ENCODE measurements at regions not wholly inside any gene's neighbourhood (a gene's known extent, or its start where the extent isn't known, plus 50 kb on each side); places are given as distances from the start of the nearest gene placed in this dataset.

DNA sequence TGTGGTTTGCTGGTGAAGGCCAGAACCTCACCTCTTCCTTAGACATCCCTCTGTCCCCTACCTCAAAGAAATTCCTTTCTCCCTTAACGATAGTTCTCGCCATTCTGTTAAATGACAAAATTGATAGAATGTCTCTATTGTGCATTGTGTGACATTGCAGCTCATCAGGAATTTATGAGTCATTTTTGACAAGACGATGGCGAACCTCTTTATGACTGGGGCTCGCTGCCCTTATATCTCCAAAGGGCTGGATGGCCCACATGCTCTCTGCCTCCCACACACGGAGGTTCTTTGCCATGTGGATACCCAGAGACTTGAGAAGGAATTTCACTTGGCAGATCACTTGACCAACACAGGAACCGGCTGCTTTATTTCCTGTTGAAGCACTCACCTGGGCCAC, 66.8 kb upstream of the RPS6KA2 start:
- Histone ChIP-seq H3K9me3 (no peaks in the 10 kb centered on the region), H3K27me3 (peaks cover 11% of the 10 kb centered on the region), H3K27ac (no peak overlapping the region), H3K36me3 (no peaks in the 10 kb centered on the region), H3K4me3 (no peak overlapping the region), H3K4me1 (peaks cover 6% of the 10 kb centered on the region)
- no peak for DNase-seq (ENCODE audit: low spot score in 2 of 2)
- 76% methylated on average over 7 of the region's 7 CpGs for WGBS
- no peak for TF ChIP-seq POLR2AphosphoS5 (IDR thresholded peaks at IDR 0.05)
- no peak for TF ChIP-seq EP300 (IDR thresholded peaks at IDR 0.05)
- TF ChIP-seq, protein P1, sequence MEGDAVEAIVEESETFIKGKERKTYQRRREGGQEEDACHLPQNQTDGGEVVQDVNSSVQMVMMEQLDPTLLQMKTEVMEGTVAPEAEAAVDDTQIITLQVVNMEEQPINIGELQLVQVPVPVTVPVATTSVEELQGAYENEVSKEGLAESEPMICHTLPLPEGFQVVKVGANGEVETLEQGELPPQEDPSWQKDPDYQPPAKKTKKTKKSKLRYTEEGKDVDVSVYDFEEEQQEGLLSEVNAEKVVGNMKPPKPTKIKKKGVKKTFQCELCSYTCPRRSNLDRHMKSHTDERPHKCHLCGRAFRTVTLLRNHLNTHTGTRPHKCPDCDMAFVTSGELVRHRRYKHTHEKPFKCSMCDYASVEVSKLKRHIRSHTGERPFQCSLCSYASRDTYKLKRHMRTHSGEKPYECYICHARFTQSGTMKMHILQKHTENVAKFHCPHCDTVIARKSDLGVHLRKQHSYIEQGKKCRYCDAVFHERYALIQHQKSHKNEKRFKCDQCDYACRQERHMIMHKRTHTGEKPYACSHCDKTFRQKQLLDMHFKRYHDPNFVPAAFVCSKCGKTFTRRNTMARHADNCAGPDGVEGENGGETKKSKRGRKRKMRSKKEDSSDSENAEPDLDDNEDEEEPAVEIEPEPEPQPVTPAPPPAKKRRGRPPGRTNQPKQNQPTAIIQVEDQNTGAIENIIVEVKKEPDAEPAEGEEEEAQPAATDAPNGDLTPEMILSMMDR (IDR thresholded peaks at IDR 0.05), result no peak
- TF ChIP-seq POLR2A (IDR thresholded peaks at IDR 0.05), result no peak

DNA sequence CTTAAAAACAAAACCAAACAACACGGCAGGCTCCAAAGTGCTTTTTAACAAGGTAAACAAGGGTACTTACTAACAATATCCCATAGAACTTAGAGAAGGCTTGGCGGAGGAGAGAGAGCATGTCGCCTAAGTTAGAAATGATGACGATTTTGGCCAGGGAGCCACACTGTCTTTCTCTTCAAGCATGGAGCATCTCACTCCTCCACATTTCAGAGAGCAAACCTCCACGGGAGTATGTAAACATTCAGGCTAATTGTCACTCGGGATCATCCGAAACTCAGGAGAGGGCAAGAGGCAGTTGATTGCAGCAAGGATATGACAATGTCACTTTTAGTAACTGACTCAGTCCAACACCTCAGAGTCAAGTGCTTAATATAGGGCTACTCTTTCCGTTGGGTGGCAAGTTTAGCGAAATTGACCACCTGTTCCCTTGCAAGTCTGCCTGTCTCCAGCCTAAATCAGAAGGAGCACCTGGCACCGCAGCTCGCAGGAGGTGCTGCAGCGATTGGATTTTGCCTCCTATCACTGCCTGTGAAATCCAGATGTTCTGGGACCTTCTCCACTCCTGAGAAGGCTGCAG, 65.8 kb upstream of the RPS6KA2 start:
- TF ChIP-seq, protein P1 (IDR thresholded peaks at IDR 0.05), result no peak
- TF ChIP-seq POLR2A (IDR thresholded peaks at IDR 0.05) (no peak), EP300 (IDR thresholded peaks at IDR 0.05) (no peak), POLR2AphosphoS5 (IDR thresholded peaks at IDR 0.05) (no peak)
- Histone ChIP-seq H3K4me3 (no peak overlapping the region), H3K27ac (no peak overlapping the region), H3K36me3 (no peaks in the 10 kb centered on the region), H3K4me1 (peaks cover 6% of the 10 kb centered on the region), H3K27me3 (peaks cover 8% of the 10 kb centered on the region), H3K9me3 (no peaks in the 10 kb centered on the region)
- WGBS, result 92% methylated on average over 12 of the region's 12 CpGs
- no peak for DNase-seq (ENCODE audit: low spot score in 2 of 2)

DNA sequence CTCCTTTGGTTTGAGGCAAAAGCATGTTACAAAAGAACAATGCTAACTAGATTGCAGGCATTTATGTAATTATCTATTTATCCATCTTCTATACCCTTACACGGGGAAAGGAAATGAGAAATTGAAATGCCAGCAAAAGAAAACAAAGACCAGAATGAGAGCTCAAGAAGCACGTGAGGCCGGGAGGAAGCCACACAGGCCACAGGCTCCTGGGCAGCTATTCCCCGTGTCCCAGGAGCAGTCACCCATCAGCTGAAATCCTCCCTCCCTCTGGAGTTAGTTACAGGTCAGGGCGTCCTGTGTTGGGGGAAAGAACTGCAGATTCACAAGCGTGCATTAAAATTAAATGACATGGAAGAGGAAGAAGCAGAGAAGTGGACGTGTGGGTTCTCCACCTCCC, 64.7 kb upstream of the RPS6KA2 start:
- Histone ChIP-seq H3K27me3 (peaks cover 6% of the 10 kb centered on the region), H3K4me3 (no peak overlapping the region), H3K36me3 (no peaks in the 10 kb centered on the region), H3K4me1 (peaks cover 6% of the 10 kb centered on the region), H3K27ac (no peak overlapping the region), H3K9me3 (no peaks in the 10 kb centered on the region)
- no peak for DNase-seq (ENCODE audit: low spot score in 2 of 2)
- TF ChIP-seq EP300 (IDR thresholded peaks at IDR 0.05) (no peak), POLR2A (IDR thresholded peaks at IDR 0.05) (no peak), POLR2AphosphoS5 (IDR thresholded peaks at IDR 0.05) (no peak)
- TF ChIP-seq, protein P1 (IDR thresholded peaks at IDR 0.05), result no peak
- 53% methylated on average over 7 of the region's 7 CpGs for WGBS

DNA sequence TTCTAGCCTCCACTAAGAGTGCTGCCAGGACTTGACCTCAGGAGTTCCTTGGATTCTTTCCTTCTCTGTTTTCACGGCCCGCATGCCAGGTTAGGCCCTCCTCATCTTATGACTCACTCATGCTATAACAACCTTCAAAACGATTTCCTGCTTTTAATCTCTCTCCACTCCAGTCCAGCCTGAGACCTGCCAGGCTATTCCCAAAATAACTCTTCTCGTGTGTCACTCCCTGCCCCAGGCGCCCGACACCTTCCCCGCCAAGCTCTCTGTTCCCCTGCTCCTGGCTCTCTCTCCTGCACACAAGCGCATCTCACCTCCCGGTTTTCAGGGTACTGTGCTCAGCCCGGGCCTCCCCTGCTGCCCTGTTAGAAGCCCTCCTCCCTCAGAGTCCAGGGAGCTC, 64.1 kb upstream of the RPS6KA2 start:
- no peaks in the 10 kb centered on the region for H3K36me3 ChIP-seq
- WGBS, result 41% methylated on average over 10 of the region's 10 CpGs
- H3K27ac ChIP-seq, result no peak overlapping the region
- no peak for DNase-seq (ENCODE audit: low spot score in 2 of 2)
- TF ChIP-seq, protein P1 (IDR thresholded peaks at IDR 0.05), result no peak
- TF ChIP-seq EP300 (IDR thresholded peaks at IDR 0.05) (no peak), POLR2A (IDR thresholded peaks at IDR 0.05) (no peak), POLR2AphosphoS5 (IDR thresholded peaks at IDR 0.05) (no peak)
- peaks cover 6% of the 10 kb centered on the region for H3K4me1 ChIP-seq
- H3K27me3 ChIP-seq, result peaks cover 6% of the 10 kb centered on the region
- no peak overlapping the region for H3K4me3 ChIP-seq
- no peaks in the 10 kb centered on the region for H3K9me3 ChIP-seq

DNA sequence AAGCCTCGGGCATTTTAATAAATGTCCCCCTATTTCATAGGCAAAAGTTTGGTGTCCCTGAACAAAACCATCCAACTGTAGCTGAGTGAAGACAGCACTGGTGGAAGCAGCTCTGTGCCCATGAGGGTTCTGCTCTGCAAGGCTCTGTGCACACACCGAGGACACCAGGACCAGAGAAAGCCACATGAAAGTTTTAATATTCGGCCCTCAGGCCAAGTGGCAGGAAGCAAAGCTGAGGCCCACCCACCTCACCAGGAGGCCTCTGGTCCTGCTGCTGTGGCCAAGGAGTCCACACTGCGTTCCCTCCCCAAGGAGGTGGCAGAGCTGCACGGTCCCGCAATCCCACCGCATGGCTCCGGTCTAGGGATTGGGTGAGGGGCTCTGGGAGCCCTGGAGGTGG, 62.6 kb upstream of the RPS6KA2 start:
- TF ChIP-seq, protein P1 (IDR thresholded peaks at IDR 0.05), result no peak
- TF ChIP-seq POLR2A (IDR thresholded peaks at IDR 0.05) (no peak), POLR2AphosphoS5 (IDR thresholded peaks at IDR 0.05) (no peak), EP300 (IDR thresholded peaks at IDR 0.05) (no peak)
- Histone ChIP-seq H3K36me3 (no peaks in the 10 kb centered on the region), H3K27me3 (peaks cover 6% of the 10 kb centered on the region), H3K27ac (no peak overlapping the region), H3K4me3 (no peak overlapping the region), H3K4me1 (peaks cover 6% of the 10 kb centered on the region), H3K9me3 (no peaks in the 10 kb centered on the region)
- DNase-seq (ENCODE audit: low spot score in 2 of 2), result no peak
- 77% methylated on average over 3 of the region's 8 CpGs for WGBS
